ENCODE measurements at regions not wholly inside any gene's neighbourhood (a gene's known extent, or its start where the extent isn't known, plus 50 kb on each side); places are given as distances from the start of the nearest gene placed in this dataset.

DNA sequence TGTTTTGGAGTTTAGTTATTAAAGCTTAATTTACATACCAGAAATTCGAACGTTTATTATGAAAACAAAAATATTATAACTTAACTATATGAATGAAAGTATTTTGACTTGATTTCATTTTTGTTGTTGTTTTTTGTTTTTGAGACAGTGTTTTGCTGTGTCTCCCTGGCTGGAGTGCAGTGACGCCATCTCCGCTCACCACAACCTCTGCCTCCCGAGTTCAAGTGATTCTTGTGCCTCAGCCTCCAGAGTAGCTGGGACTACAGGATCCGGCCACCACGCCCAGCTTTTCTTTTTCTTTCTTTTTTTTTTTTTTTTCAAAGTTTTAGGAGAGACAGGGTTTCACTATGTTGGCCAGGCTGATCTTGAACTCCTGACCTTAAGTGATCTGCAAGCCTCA, 392.6 kb downstream of the PCDH17 start:
- DNase-seq (no peak), ATAC-seq (no peak)
- Mint-ChIP-seq H3K36me3 (ENCODE audit: low read depth) (no peaks in the 10 kb centered on the region), H3K4me3 (no peak overlapping the region), H3K27me3 (no peaks in the 10 kb centered on the region), H3K27ac (no peak overlapping the region), H3K4me1 (no peaks in the 10 kb centered on the region)
- no peaks in the 10 kb centered on the region for H3K9me3 ChIP-seq (ENCODE audit: control insufficient read depth, low read length, poor library complexity, severe bottlenecking)

DNA sequence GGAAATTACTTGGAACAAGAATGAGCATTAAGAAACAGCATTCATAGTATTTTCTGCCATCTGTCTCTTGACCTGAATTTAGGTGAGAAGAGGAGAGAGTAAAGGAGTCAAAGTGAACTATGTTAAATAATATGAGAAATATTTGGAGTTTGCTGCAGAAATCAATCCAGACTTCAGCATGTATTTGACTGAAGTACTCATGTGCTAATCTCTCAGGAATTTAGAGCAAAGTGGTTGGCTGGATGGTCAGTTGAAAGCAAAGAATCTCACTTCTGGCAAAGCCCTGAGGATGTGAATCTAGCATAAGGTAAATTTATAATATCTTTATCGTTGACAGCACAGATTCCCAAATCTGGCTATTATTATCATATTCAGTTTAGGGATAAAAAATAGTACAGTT, 394.3 kb downstream of the PCDH17 start:
- Mint-ChIP-seq H3K27ac (no peak overlapping the region), H3K36me3 (ENCODE audit: low read depth) (no peaks in the 10 kb centered on the region), H3K4me1 (no peaks in the 10 kb centered on the region), H3K27me3 (no peaks in the 10 kb centered on the region), H3K4me3 (no peak overlapping the region)
- no peak for ATAC-seq
- no peaks in the 10 kb centered on the region for H3K9me3 ChIP-seq (ENCODE audit: control insufficient read depth, low read length, poor library complexity, severe bottlenecking)
- DNase-seq = no peak

DNA sequence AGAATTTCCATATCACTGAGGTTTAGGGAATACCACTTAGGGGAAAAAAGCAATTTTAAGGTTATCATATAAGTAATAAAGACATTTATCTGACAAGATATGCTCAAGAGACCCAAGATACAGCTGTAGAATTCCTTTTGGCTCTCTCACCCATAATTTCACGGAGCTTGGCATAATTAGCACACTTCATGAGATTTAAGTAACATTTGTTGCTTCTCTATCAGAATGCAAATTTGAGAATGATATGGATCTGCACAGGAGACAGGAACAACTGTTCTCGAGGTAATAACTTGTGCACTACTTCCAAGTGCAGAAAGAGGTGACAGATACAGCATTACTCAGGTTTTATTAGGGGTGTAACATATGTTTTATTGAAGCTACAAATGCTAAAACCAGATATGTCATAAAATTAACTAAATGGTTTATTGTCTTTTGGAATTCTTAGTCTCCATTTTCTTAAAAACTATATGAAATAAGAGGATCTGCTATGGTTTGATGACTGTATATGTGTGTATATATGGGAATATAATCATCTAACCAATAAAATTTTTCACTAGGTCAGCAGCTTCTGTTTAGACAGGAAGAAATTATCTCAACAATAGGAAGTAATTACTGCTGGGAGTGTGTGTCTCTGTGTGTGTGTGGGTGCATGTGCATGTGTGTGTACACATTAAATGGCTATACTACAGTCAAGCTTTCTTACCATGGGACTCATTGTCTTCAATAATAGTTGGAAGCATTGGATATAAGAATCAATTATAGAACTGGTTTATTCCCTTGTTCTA, 401.3 kb downstream of the PCDH17 start:
- ATAC-seq = no peak
- no peaks in the 10 kb centered on the region for H3K27me3 Mint-ChIP-seq
- H3K4me1 Mint-ChIP-seq = no peaks in the 10 kb centered on the region
- no peak overlapping the region for H3K27ac Mint-ChIP-seq
- no peak for DNase-seq
- H3K4me3 Mint-ChIP-seq = no peak overlapping the region
- H3K9me3 ChIP-seq (ENCODE audit: control insufficient read depth, low read length, poor library complexity, severe bottlenecking) = no peaks in the 10 kb centered on the region
- H3K36me3 Mint-ChIP-seq (ENCODE audit: low read depth) = no peaks in the 10 kb centered on the region

DNA sequence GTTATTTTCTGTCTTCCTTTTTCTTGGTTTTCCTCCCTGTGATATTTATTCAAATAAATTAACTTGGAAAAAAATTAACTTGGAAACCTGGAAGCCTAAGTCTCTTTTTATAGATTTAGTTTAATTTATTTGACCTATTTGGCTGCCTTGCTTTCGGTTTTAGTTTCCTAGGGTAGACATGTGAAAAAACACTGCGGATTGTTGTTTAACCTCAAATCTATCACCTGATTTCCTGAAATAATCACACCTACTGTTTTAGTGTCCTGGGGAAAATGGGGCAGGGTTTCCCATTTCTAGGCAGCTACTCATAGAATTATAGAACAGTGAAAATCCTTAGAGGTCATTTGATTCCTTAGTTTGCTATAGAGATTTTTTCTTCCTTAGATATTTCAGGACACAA, 412.4 kb downstream of the PCDH17 start:
- Mint-ChIP-seq H3K27me3 (no peaks in the 10 kb centered on the region), H3K36me3 (ENCODE audit: low read depth) (no peaks in the 10 kb centered on the region), H3K4me1 (no peaks in the 10 kb centered on the region), H3K27ac (no peak overlapping the region), H3K4me3 (no peak overlapping the region)
- peaks cover 2% of the 10 kb centered on the region for H3K9me3 ChIP-seq (ENCODE audit: control insufficient read depth, low read length, poor library complexity, severe bottlenecking)
- no peak for ATAC-seq
- DNase-seq = no peak

DNA sequence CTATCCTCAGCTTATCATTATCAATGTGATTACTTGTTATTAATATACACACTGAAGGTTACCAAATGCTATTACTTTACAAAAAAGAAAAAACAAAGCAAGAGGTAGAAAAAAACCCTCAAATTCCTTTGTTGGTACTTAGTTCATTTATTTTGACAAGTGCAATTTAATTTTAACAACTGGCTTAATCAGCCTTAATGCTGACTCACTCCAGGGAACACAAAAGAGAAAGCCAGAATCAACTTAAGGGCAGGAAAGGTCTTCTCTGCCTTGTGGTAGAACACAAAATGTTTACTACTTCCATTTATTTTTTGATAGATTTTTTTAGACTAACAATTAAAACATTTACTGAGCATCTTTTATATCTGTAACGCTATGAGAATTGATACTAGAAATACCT, 417.1 kb downstream of the PCDH17 start:
- DNase-seq = no peak
- no peaks in the 10 kb centered on the region for H3K27me3 Mint-ChIP-seq
- H3K4me3 Mint-ChIP-seq = no peak overlapping the region

DNA sequence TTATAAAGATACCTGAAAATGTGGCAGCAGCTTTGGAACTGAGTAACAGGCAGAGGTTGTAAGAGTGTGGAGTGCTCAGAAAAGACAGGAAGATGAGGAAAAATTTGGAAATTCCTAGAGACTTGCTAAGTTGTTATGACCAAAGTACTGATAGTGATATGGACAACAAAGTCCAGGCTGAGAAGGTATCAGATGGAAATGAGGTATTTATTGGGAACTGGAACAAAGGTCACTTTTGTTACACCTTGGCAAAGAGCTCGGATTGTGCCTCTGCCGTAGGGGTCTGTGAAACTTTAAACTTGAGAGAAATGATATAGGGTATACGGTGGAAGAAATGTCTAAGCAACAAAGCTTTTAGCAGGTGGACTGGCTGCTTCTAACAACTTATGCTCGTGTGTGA, 419.9 kb downstream of the PCDH17 start:
- Mint-ChIP-seq H3K36me3 (ENCODE audit: low read depth) (no peaks in the 10 kb centered on the region), H3K27ac (no peak overlapping the region), H3K27me3 (no peaks in the 10 kb centered on the region), H3K4me3 (no peak overlapping the region), H3K4me1 (no peaks in the 10 kb centered on the region)
- ATAC-seq = no peak
- peaks cover 2% of the 10 kb centered on the region for H3K9me3 ChIP-seq (ENCODE audit: control insufficient read depth, low read length, poor library complexity, severe bottlenecking)
- DNase-seq = no peak

More for the DNA sequence above, 417.1 kb downstream of the PCDH17 start:
- Mint-ChIP-seq H3K4me1 (no peaks in the 10 kb centered on the region), H3K27ac (no peak overlapping the region), H3K36me3 (ENCODE audit: low read depth) (no peaks in the 10 kb centered on the region)
- peaks cover 2% of the 10 kb centered on the region for H3K9me3 ChIP-seq (ENCODE audit: control insufficient read depth, low read length, poor library complexity, severe bottlenecking)
- ATAC-seq = no peak

DNA sequence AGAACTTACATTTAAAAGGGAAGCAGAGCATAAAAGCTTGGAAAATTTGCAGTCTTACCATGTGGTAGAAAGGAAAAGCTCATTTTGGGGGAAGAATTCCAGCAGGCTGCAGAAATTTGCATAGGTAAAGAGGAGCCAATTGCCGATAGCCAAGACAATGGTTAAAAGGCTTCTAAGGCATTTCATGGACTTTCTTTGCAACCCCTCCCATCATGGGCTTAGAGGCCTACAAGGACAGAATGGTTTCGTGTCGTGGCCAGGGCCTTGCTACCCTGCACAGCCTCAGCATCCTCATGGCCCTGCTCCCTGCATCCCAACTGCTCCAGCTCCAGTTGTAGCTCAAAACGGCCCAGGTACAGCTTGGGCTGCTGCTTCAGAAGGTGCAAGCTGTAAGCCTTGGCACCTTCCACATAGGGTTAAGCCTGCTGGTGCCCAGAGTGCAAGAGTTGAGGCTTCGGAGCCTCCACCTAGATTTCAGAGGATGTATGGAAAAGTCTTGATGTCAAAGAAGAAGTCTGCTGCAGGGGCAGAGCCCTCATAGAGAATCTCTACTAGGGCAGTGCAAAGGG, 420.3 kb downstream of the PCDH17 start:
- no peaks in the 10 kb centered on the region for H3K4me1 Mint-ChIP-seq
- H3K27me3 Mint-ChIP-seq = no peaks in the 10 kb centered on the region
- H3K36me3 Mint-ChIP-seq (ENCODE audit: low read depth) = no peaks in the 10 kb centered on the region
- peaks cover 2% of the 10 kb centered on the region for H3K9me3 ChIP-seq (ENCODE audit: control insufficient read depth, low read length, poor library complexity, severe bottlenecking)
- H3K27ac Mint-ChIP-seq = no peak overlapping the region
- no peak for DNase-seq
- H3K4me3 Mint-ChIP-seq = no peak overlapping the region
- no peak for ATAC-seq

DNA sequence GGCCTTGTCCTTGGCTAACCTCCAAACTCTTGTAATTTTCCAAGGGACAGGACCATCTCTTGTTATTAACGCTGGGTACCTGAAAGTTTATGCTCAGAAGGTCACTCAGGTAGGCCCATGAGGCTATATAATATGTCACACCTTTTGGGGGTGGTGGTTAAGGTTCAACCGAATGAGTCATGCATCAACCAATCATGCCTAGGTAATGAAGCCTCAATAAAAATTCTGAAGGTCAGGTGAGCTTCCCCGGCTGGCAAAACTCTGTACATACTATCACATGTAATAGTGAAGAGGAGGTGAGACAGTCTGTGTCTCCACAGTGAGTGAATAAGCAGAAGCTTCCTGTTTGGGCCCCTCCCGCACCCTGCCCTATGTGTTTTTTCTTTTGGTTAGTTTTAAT, 424.9 kb downstream of the PCDH17 start:
- H3K27me3 Mint-ChIP-seq = no peaks in the 10 kb centered on the region
- H3K4me1 Mint-ChIP-seq = no peaks in the 10 kb centered on the region
- H3K4me3 Mint-ChIP-seq = no peak overlapping the region
- DNase-seq = no peak
- no peak overlapping the region for H3K27ac Mint-ChIP-seq
- H3K36me3 Mint-ChIP-seq (ENCODE audit: low read depth) = no peaks in the 10 kb centered on the region
- no peak for ATAC-seq
- H3K9me3 ChIP-seq (ENCODE audit: control insufficient read depth, low read length, poor library complexity, severe bottlenecking) = no peaks in the 10 kb centered on the region

DNA sequence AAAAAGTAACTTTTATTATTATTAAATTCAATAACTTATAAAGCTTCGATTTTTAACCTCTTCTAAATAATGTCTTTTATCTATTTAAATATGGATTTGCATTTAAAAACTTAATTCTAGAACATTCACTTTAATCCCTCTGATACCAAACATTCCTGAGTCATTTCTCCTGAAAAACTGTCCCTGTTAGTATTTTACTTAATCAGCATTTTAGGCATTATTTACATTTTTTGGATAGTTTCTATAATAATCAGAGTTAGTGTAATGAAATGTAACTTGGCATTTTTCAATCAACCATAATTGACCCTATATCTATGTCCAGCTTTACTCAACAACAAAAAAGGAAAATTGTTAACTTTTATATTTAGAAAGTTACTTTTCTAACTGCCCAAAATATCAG, 428.1 kb downstream of the PCDH17 start:
- H3K27ac Mint-ChIP-seq = no peak overlapping the region
- H3K4me1 Mint-ChIP-seq = no peaks in the 10 kb centered on the region
- ATAC-seq = no peak
- no peaks in the 10 kb centered on the region for H3K27me3 Mint-ChIP-seq
- H3K9me3 ChIP-seq (ENCODE audit: control insufficient read depth, low read length, poor library complexity, severe bottlenecking) = no peaks in the 10 kb centered on the region
- no peaks in the 10 kb centered on the region for H3K36me3 Mint-ChIP-seq (ENCODE audit: low read depth)
- no peak for DNase-seq
- H3K4me3 Mint-ChIP-seq = no peak overlapping the region

DNA sequence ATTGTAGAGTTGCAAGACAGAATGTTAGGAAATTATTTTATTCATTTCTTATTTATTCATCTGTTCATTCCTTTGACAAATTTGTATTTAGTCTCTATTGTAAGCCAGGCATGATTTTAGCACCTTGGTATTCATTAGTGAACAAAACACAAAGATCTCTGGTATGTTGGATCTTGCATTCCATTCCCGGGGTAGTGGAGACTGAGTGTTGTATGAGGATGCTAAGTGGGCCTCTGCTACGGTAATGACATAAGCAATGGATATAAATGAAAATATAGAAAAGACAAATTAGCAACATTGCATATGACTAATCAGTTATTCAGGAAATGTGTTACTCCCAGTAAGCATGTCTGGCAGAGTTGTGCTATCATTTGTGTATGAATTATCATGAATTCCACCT, 449.3 kb downstream of the PCDH17 start:
- Mint-ChIP-seq H3K4me3 (no peak overlapping the region), H3K27me3 (no peaks in the 10 kb centered on the region), H3K36me3 (ENCODE audit: low read depth) (no peaks in the 10 kb centered on the region), H3K27ac (no peak overlapping the region), H3K4me1 (no peaks in the 10 kb centered on the region)
- ATAC-seq (no peak), DNase-seq (no peak)
- H3K9me3 ChIP-seq (ENCODE audit: control insufficient read depth, low read length, poor library complexity, severe bottlenecking) = no peaks in the 10 kb centered on the region

DNA sequence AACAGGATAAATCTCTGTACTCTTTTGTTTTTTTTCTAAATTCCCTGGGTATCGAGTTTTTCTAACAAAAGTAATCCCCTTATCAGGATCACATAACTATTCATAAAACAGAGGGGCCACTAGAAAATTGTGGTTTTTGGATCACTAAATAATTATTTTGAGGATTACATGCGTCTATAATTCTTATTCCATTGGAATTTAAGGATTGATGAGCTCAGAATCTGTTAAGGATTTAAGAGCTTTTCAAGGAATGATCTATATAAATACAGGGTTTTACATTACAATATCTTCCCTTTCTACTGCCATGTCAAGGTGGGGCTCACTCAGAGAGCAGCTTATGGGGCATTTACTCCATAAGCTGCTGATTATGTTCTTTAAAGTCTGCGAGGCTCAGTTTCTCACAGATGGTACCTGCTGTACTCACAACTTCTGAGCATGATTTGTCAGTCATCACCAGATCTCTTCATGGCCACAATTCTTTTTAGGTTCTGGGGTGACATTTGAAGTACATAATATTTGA, 449.8 kb downstream of the PCDH17 start:
- Mint-ChIP-seq H3K4me3 (no peak overlapping the region), H3K27ac (no peak overlapping the region), H3K36me3 (ENCODE audit: low read depth) (no peaks in the 10 kb centered on the region), H3K4me1 (no peaks in the 10 kb centered on the region), H3K27me3 (no peaks in the 10 kb centered on the region)
- DNase-seq (no peak), ATAC-seq (no peak)
- no peaks in the 10 kb centered on the region for H3K9me3 ChIP-seq (ENCODE audit: control insufficient read depth, low read length, poor library complexity, severe bottlenecking)

DNA sequence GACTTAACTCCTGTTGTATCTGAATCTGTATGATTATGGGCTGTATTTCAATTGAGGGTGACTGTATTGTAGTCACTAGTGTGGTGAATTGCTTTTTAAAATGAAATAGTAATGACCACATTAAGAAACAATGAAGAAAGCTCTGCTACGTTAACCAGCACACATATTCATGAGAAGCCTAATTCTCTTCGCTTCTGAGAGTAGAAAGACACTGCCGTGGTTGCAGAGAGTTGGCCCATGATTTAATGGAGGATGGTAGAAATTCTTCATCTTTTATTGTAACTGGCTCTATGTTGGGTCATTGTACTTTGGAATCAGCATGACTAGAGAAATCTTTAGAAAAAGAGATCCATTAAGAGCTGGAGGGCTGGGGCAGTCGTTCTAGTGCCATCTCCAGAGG, 451.5 kb downstream of the PCDH17 start:
- no peak overlapping the region for H3K4me3 Mint-ChIP-seq
- H3K36me3 Mint-ChIP-seq (ENCODE audit: low read depth) = no peaks in the 10 kb centered on the region
- no peaks in the 10 kb centered on the region for H3K4me1 Mint-ChIP-seq
- H3K27ac Mint-ChIP-seq = no peak overlapping the region
- no peaks in the 10 kb centered on the region for H3K9me3 ChIP-seq (ENCODE audit: control insufficient read depth, low read length, poor library complexity, severe bottlenecking)
- ATAC-seq (no peak), DNase-seq (no peak)
- H3K27me3 Mint-ChIP-seq = no peaks in the 10 kb centered on the region

DNA sequence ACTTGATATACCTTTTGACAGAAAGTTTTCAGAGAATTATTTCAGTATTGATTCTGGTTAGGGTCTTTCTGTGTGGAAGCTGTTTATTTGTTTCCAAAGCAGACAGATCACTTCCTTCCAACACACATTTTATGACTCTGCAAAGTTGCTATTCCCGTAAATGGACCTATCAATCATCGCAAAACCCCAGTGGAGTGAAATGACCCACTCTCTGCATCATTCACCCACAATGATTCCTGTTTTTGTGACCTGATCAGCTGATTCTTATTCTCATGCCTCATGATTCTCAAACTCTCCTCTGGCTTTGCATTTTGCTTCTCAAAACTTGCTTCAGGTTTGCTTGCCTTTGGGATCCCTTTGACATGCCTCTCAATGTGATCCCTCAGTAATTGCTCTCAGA, 453.7 kb downstream of the PCDH17 start:
- H3K27me3 Mint-ChIP-seq = no peaks in the 10 kb centered on the region
- no peak overlapping the region for H3K27ac Mint-ChIP-seq
- H3K4me1 Mint-ChIP-seq = no peaks in the 10 kb centered on the region
- no peak for ATAC-seq
- H3K9me3 ChIP-seq (ENCODE audit: control insufficient read depth, low read length, poor library complexity, severe bottlenecking) = no peaks in the 10 kb centered on the region
- H3K4me3 Mint-ChIP-seq = no peak overlapping the region
- no peaks in the 10 kb centered on the region for H3K36me3 Mint-ChIP-seq (ENCODE audit: low read depth)
- DNase-seq = no peak

DNA sequence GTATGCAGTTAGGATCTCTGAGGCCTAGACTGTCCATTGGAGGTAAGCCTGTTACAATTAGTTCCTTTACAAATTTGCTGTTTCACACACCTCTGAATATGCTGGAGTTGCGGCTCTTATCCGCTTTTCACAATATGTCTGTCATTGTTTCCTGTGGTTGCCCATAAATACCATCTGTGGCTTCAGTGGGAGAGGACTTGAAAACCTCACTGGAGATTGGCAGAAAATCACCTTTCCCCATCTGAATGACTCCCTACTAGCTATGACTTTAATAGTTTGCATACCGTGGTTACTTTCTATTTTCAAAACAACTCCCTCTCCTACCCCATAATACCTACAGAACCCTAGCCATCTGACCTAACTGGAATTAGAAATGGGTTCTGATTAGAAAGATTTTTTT, 454.3 kb downstream of the PCDH17 start:
- no peaks in the 10 kb centered on the region for H3K9me3 ChIP-seq (ENCODE audit: control insufficient read depth, low read length, poor library complexity, severe bottlenecking)
- H3K4me3 Mint-ChIP-seq = no peak overlapping the region
- ATAC-seq (no peak), DNase-seq (no peak)
- no peaks in the 10 kb centered on the region for H3K27me3 Mint-ChIP-seq
- H3K4me1 Mint-ChIP-seq = no peaks in the 10 kb centered on the region
- H3K36me3 Mint-ChIP-seq (ENCODE audit: low read depth) = no peaks in the 10 kb centered on the region
- no peak overlapping the region for H3K27ac Mint-ChIP-seq

Measured in T-helper 17 cell (primary cell).